GM12875 (cell line): ENCODE measurements at regions not wholly inside any gene's neighbourhood (a gene's known extent, or its start where the extent isn't known, plus 50 kb on each side); places are given as distances from the start of the nearest gene placed in this dataset.

Experiments
- H3K4me3 ChIP-seq: one replicate; pipeline ENCODE4 v1.5.1; 2011; ENCODE audit warnings: low read depth, low read length, control low read depth
- CTCF ChIP-seq: IDR thresholded peaks from 2 replicates; pipeline ENCODE4 v1.5.1; 2011; ENCODE audit warnings: low read depth, mild to moderate bottlenecking, control low read depth, inconsistent platforms, low read length, moderate library complexity, borderline replicate concordance; ENCODE audit not compliant: insufficient read depth

DNA sequence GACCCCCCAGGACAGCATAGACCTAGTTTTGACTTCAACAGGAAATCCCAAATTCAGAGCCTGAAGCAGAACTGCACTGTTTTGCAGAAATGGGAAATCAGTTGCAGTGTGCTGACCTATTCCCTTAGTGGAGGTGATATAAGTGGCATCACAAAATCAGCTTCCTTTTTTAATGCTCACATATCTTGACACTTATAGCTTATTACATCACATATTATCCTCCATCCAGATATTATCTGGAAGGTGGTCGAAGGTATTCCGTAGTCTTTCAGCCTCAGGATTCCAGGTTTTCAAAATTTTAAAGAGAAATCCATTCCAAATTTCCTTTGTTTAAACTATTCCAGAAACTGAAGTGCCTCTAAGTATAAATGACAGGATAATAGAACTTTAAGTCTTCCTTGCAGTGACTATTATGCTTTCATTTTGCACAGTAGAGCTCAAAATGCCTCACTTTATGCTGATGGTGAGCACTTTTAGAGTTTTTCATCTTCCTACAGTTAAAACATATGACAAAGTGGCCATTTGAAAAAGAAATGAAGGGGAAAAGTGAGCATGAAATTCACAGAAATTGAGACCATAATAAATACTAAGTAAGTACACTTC lies 106.4 kb upstream of the DPYD start:
- no peak for TF ChIP-seq CTCF
- no peak overlapping the region for H3K4me3 ChIP-seq

- H3K4me3 ChIP-seq: no peak overlapping the region
- no peak for TF ChIP-seq CTCF
These were observed 105.0 kb upstream of the DPYD start for GRCh38 chr1:98025858-98026257.

DNA sequence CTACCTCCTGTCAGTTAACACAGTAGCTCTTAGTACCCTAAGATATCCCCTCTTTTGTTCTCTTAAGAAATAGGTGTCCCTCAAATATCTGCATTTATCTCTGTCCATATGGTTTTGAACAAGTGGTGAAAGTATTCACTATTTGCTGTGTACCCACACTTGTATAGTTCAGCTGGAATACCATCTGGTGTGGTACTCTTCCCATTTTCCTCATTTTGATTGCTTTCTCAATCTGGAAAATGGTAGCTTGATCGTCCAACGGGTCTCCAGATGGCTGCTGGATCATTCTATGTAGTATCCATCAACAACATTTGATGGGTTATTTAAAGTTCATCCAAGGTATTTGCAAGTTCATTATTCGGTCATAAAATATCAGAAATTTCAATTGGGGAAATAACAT lies 100.3 kb upstream of the DPYD start:
- no peak overlapping the region for H3K4me3 ChIP-seq
- TF ChIP-seq CTCF: no peak

GRCh38 chr1:98019747-98020146 lies 98.9 kb upstream of the DPYD start:
- TF ChIP-seq CTCF: no peak
- no peak overlapping the region for H3K4me3 ChIP-seq

DNA sequence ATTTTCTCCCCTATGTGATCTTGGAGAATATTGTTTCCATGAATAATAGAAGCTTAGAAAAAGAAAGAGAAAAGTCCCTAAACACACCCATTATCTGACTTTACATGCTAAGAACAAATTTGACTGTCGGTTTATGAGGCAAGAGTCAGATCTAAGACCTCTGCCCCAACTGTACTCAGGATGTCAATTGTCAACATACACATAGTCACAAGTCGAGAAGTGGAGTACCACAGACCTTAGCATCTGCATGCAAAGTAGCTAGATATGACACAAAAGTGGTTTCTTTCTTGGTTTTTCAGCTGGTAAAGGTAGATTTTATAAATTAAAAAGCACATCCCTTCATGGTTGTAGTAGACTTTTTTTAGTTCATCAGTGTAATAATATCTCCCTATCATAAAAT lies 97.2 kb upstream of the DPYD start:
- no peak overlapping the region for H3K4me3 ChIP-seq
- no peak for TF ChIP-seq CTCF

DNA sequence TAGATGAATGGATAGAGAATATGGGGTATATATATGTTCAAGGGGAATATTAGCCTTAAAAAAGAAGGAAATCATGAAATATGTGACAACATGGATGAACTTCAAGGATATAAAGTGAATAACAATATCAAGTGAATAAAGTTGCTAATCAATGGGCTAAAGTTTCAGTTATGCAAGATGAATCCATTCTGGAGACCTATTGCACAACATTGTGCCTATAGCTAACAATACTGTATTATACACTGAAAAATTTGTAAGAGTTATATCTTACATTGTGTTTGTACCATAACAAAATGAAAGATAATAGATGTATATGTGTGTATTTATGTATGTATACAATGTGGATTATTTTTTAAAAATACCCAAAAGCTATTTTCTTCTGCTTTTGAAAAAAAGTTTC lies 96.3 kb upstream of the DPYD start:
- no peak for TF ChIP-seq CTCF
- H3K4me3 ChIP-seq: no peak overlapping the region

DNA sequence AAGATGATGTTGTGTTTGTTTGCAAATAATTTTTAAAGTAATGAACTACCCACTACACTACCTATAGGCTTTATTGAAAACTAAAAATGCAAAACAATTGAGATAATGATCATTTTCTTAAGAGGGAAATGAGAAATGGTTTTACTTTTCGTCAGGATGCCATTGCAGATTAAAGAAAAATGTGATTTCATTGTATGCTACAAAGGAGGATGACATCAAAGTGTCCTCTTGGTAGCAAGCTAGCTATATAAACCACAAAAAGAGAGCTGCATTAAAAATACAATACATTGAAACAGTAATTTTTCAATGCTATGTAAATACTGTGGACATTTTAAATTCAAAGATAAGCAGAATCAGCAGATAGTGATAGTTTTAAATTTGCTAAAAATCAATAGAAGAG lies 87.5 kb upstream of the DPYD start:
- H3K4me3 ChIP-seq: no peak overlapping the region
- no peak for TF ChIP-seq CTCF
